ENCODE measurements at regions not wholly inside any gene's neighbourhood (a gene's known extent, or its start where the extent isn't known, plus 50 kb on each side); places are given as distances from the start of the nearest gene placed in this dataset.

DNA sequence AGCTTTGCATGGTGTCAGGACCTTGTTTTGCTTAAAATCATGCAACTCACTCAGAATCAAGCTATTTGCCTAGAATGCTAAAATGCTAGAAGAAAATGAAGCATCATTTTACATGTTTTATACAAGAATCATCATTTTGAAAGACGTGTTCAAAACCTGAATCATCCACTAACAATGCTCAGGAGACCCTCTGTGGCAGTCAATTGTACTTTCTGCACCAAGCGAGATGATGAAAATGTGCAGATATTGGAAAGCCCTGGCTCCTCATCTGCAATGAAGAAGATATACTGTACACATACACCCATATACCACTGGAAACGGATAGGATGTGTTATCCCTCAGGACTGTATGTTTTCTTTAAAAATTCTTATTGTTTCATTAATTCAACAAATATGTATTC, 92.7 kb downstream of the DYRK2 start (continued):
- TF ChIP-seq, protein P1, sequence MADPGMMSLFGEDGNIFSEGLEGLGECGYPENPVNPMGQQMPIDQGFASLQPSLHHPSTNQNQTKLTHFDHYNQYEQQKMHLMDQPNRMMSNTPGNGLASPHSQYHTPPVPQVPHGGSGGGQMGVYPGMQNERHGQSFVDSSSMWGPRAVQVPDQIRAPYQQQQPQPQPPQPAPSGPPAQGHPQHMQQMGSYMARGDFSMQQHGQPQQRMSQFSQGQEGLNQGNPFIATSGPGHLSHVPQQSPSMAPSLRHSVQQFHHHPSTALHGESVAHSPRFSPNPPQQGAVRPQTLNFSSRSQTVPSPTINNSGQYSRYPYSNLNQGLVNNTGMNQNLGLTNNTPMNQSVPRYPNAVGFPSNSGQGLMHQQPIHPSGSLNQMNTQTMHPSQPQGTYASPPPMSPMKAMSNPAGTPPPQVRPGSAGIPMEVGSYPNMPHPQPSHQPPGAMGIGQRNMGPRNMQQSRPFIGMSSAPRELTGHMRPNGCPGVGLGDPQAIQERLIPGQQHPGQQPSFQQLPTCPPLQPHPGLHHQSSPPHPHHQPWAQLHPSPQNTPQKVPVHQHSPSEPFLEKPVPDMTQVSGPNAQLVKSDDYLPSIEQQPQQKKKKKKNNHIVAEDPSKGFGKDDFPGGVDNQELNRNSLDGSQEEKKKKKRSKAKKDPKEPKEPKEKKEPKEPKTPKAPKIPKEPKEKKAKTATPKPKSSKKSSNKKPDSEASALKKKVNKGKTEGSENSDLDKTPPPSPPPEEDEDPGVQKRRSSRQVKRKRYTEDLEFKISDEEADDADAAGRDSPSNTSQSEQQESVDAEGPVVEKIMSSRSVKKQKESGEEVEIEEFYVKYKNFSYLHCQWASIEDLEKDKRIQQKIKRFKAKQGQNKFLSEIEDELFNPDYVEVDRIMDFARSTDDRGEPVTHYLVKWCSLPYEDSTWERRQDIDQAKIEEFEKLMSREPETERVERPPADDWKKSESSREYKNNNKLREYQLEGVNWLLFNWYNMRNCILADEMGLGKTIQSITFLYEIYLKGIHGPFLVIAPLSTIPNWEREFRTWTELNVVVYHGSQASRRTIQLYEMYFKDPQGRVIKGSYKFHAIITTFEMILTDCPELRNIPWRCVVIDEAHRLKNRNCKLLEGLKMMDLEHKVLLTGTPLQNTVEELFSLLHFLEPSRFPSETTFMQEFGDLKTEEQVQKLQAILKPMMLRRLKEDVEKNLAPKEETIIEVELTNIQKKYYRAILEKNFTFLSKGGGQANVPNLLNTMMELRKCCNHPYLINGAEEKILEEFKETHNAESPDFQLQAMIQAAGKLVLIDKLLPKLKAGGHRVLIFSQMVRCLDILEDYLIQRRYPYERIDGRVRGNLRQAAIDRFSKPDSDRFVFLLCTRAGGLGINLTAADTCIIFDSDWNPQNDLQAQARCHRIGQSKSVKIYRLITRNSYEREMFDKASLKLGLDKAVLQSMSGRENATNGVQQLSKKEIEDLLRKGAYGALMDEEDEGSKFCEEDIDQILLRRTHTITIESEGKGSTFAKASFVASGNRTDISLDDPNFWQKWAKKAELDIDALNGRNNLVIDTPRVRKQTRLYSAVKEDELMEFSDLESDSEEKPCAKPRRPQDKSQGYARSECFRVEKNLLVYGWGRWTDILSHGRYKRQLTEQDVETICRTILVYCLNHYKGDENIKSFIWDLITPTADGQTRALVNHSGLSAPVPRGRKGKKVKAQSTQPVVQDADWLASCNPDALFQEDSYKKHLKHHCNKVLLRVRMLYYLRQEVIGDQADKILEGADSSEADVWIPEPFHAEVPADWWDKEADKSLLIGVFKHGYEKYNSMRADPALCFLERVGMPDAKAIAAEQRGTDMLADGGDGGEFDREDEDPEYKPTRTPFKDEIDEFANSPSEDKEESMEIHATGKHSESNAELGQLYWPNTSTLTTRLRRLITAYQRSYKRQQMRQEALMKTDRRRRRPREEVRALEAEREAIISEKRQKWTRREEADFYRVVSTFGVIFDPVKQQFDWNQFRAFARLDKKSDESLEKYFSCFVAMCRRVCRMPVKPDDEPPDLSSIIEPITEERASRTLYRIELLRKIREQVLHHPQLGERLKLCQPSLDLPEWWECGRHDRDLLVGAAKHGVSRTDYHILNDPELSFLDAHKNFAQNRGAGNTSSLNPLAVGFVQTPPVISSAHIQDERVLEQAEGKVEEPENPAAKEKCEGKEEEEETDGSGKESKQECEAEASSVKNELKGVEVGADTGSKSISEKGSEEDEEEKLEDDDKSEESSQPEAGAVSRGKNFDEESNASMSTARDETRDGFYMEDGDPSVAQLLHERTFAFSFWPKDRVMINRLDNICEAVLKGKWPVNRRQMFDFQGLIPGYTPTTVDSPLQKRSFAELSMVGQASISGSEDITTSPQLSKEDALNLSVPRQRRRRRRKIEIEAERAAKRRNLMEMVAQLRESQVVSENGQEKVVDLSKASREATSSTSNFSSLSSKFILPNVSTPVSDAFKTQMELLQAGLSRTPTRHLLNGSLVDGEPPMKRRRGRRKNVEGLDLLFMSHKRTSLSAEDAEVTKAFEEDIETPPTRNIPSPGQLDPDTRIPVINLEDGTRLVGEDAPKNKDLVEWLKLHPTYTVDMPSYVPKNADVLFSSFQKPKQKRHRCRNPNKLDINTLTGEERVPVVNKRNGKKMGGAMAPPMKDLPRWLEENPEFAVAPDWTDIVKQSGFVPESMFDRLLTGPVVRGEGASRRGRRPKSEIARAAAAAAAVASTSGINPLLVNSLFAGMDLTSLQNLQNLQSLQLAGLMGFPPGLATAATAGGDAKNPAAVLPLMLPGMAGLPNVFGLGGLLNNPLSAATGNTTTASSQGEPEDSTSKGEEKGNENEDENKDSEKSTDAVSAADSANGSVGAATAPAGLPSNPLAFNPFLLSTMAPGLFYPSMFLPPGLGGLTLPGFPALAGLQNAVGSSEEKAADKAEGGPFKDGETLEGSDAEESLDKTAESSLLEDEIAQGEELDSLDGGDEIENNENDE (IDR thresholded peaks at IDR 0.05; ENCODE audit: insufficient replicate concordance, low read length): no peak
- no peak for TF ChIP-seq TAF7 (optimal IDR thresholded peaks at IDR 0.05; ENCODE audit: borderline replicate concordance, low read depth, low read length)

Measured in H1 (cell line).